A673 (cell line): ENCODE measurements at regions not wholly inside any gene's neighbourhood (a gene's known extent, or its start where the extent isn't known, plus 50 kb on each side); places are given as distances from the start of the nearest gene placed in this dataset.

Experiments used
- BruUV-seq: library from RNA; stranded (reverse); fragments of 400-500 nt; replicated peaks from 2 replicates; lab custom pipeline; 2021; lab: Mats Ljungman, UMichigan
- CTCF ChIA-PET: fragments of 300-600 bp; sonication (Branson Sonifier 250); formaldehyde crosslinking; loops from one replicate; lab custom pipeline; 2022; ENCODE audit warnings: antibody characterized with exemption; lab: Charles Lee
- POLR2A ChIA-PET: fragments of 300-600 bp; sonication (Branson Sonifier 250); formaldehyde crosslinking; loops from one replicate; lab custom pipeline; 2022; ENCODE audit warnings: antibody characterized with exemption; ENCODE audit not compliant: low non-redundant PET; lab: Charles Lee
- DNase-seq: peaks from one replicate; pipeline ENCODE4 v3.0.0-alpha.2; 2015; ENCODE audit warnings: low spot score
- H3K27ac ChIP-seq: fragments of 200-600 bp; sonication (generic); 2 replicates; pipeline ENCODE4 v1.5.1; 2016; ENCODE audit warnings: mixed run types, low read depth, mild to moderate bottlenecking, mixed read lengths, antibody characterized with exemption, low read length; ENCODE audit not compliant: poor library complexity, severe bottlenecking
- H3K27me3 ChIP-seq: fragments of 200-600 bp; sonication (generic); replicated peaks from 2 replicates; pipeline ENCODE4 v1.6.1; 2017; ENCODE audit warnings: mixed run types, low read depth, mild to moderate bottlenecking, mixed read lengths, antibody characterized with exemption, low read length; ENCODE audit not compliant: insufficient read depth, poor library complexity
- H3K36me3 ChIP-seq: fragments of 200-600 bp; sonication (generic); 2 replicates; pipeline ENCODE4 v1.6.1; 2016; ENCODE audit warnings: mixed run types, mild to moderate bottlenecking, mixed read lengths, antibody characterized with exemption, low read length; ENCODE audit not compliant: insufficient read depth, poor library complexity, severe bottlenecking
- H3K4me1 ChIP-seq: fragments of 200-600 bp; sonication (generic); 2 replicates; pipeline ENCODE4 v1.6.1; 2017; ENCODE audit warnings: mixed run types, mild to moderate bottlenecking, mixed read lengths, antibody characterized with exemption, low read length; ENCODE audit not compliant: insufficient read depth, poor library complexity, severe bottlenecking
- H3K4me3 ChIP-seq: fragments of 200-600 bp; sonication (generic); 2 replicates; pipeline ENCODE4 v1.5.1; 2016; ENCODE audit warnings: low read depth, mixed run types, mild to moderate bottlenecking, mixed read lengths, low read length; ENCODE audit not compliant: poor library complexity, severe bottlenecking
- H3K9me3 ChIP-seq: fragments of 200-600 bp; sonication (generic); 2 replicates; pipeline ENCODE4 v1.6.1; 2016; ENCODE audit warnings: mixed run types, low read depth, mild to moderate bottlenecking, mixed read lengths, antibody characterized with exemption, low read length; ENCODE audit not compliant: poor library complexity, severe bottlenecking
- CTCF ChIP-seq: fragments of 300-800, 200-600 bp; sonication (generic); conservative IDR thresholded peaks from 2 replicates; pipeline ENCODE4 v1.5.1; 2017; ENCODE audit warnings: low read depth, mild to moderate bottlenecking, antibody characterized with exemption, low read length, moderate library complexity, mixed read lengths
- EZH2 ChIP-seq: fragments of 200-600 bp; sonication (generic); IDR thresholded peaks from 2 replicates; pipeline ENCODE4 v1.6.1; 2017; ENCODE audit warnings: borderline replicate concordance, low read depth, mild to moderate bottlenecking, mixed read lengths, antibody characterized with exemption, low read length; ENCODE audit not compliant: poor library complexity, severe bottlenecking
- intact Hi-C: fragments of 100-400 bp; cut with micrococcal nuclease; formaldehyde crosslinking; loops from one replicate; pipeline ENCODE4 v1.10.0; 2022; ENCODE audit not compliant: unreplicated experiment

GRCh38 chr1:208496467-208497371 lies 252.5 kb upstream of the PLXNA2 start:
- BruUV-seq, result no TSS peak
- no peak for TF ChIP-seq CTCF
- no peak for TF ChIP-seq EZH2
- intact Hi-C loops, result no loop called here
- H3K4me1 ChIP-seq, result no peaks in the 10 kb centered on the region
- H3K36me3 ChIP-seq, result no peaks in the 10 kb centered on the region
- no peak for DNase-seq
- H3K4me3 ChIP-seq, result no peak overlapping the region
- POLR2A ChIA-PET, result no interaction called here
- H3K9me3 ChIP-seq, result no peaks in the 10 kb centered on the region
- no peak overlapping the region for H3K27ac ChIP-seq
- H3K27me3 ChIP-seq, result peaks cover 7% of the 10 kb centered on the region
- CTCF ChIA-PET, result no interaction called here

- no peaks in the 10 kb centered on the region for H3K4me1 ChIP-seq
- no peaks in the 10 kb centered on the region for H3K36me3 ChIP-seq
- no TSS peak for BruUV-seq
- H3K27ac ChIP-seq, result no peak overlapping the region
- no peak overlapping the region for H3K4me3 ChIP-seq
- DNase-seq, result no peak
- POLR2A ChIA-PET, result no interaction called here
- H3K27me3 ChIP-seq, result peaks cover 7% of the 10 kb centered on the region
- TF ChIP-seq EZH2 (no peak), CTCF (no peak)
- no peaks in the 10 kb centered on the region for H3K9me3 ChIP-seq
- intact Hi-C loops, result no loop called here
- CTCF ChIA-PET, result no interaction called here
Observed at GRCh38 chr1:208497866-208498541, 253.8 kb upstream of the PLXNA2 start.

- TF ChIP-seq CTCF, result no peak
- TF ChIP-seq EZH2, result no peak
- H3K9me3 ChIP-seq, result no peaks in the 10 kb centered on the region
- CTCF ChIA-PET, result no interaction called here
- peaks cover 5% of the 10 kb centered on the region for H3K27me3 ChIP-seq
- no peak overlapping the region for H3K4me3 ChIP-seq
- H3K36me3 ChIP-seq, result no peaks in the 10 kb centered on the region
- H3K27ac ChIP-seq, result no peak overlapping the region
- POLR2A ChIA-PET, result no interaction called here
- DNase-seq, result no peak
- BruUV-seq, result no TSS peak
- intact Hi-C loops, result no loop called here
- H3K4me1 ChIP-seq, result no peaks in the 10 kb centered on the region
Observed at GRCh38 chr1:208499026-208499425, 254.8 kb upstream of the PLXNA2 start.
